ENCODE measurements at regions not wholly inside any gene's neighbourhood (a gene's known extent, or its start where the extent isn't known, plus 50 kb on each side); places are given as distances from the start of the nearest gene placed in this dataset.
A peak's percentile ranks its signal among the peaks of the same experiment; 100 is the strongest.

- intact Hi-C loops (cut with DNase I) = no loop called here
- TF ChIP-seq CTCF (IDR thresholded peaks at IDR 0.05) = no peak
- no peak for TF ChIP-seq POLR2A (IDR thresholded peaks at IDR 0.05)
- no peak for DNase-seq
- H3K27me3 ChIP-seq = peaks cover 0 to 33% (median 0%) of the 10 kb centered on the region in 4 donors
- H3K27ac ChIP-seq = no peak overlapping the region
- peaks cover 7 to 54% (median 8%) of the 10 kb centered on the region in 3 donors for H3K4me1 ChIP-seq
- H3K4me3 ChIP-seq = no peak overlapping the region
- peaks cover 0 to 9% (median 0%) of the 10 kb centered on the region in 3 donors for H3K9me3 ChIP-seq
- 38 to 66% methylated on average over 10 to 12 of the region's 12 CpGs for WGBS, 2 donors
- H3K36me3 ChIP-seq = no peaks in the 10 kb centered on the region
Observed at GRCh38 chr16:54425681-54426552, 139.3 kb upstream of the IRX3 start.

GRCh38 chr16:54425068-54425467 lies 138.5 kb upstream of the IRX3 start:
- TF ChIP-seq POLR2A (IDR thresholded peaks at IDR 0.05) = no peak
- TF ChIP-seq CTCF (IDR thresholded peaks at IDR 0.05) = no peak

GRCh38 chr16:54424043-54424451 lies 137.5 kb upstream of the IRX3 start:
- no peak overlapping the region for H3K27ac ChIP-seq
- TF ChIP-seq POLR2A (IDR thresholded peaks at IDR 0.05) (no peak), CTCF (IDR thresholded peaks at IDR 0.05) (no peak)
- no peak for DNase-seq
- WGBS, 2 donors = 55 to 62% methylated on average over 4 to 5 of the region's 5 CpGs
- H3K4me1 ChIP-seq = peaks cover 0 to 45% (median 8%) of the 10 kb centered on the region in 3 donors
- no peaks in the 10 kb centered on the region for H3K9me3 ChIP-seq
- no peak overlapping the region for H3K4me3 ChIP-seq
- no peaks in the 10 kb centered on the region for H3K36me3 ChIP-seq
- intact Hi-C loops (cut with DNase I) = no loop called here
- peaks cover 0 to 14% (median 0%) of the 10 kb centered on the region in 4 donors for H3K27me3 ChIP-seq

More at GRCh38 chr16:54425068-54425467, 138.5 kb upstream of the IRX3 start:
- DNase-seq = no peak
- no peak overlapping the region for H3K27ac ChIP-seq
- intact Hi-C loops (cut with DNase I) = no loop called here
- peaks cover 0 to 8% (median 0%) of the 10 kb centered on the region in 3 donors for H3K9me3 ChIP-seq
- WGBS, 2 donors = 67 to 83% methylated on average over 1 of the region's 1 CpG
- H3K36me3 ChIP-seq = no peaks in the 10 kb centered on the region
- peaks cover 0 to 45% (median 8%) of the 10 kb centered on the region in 3 donors for H3K4me1 ChIP-seq
- peaks cover 0 to 24% (median 0%) of the 10 kb centered on the region in 4 donors for H3K27me3 ChIP-seq
- H3K4me3 ChIP-seq = no peak overlapping the region

- peaks cover 0 to 6% (median 0%) of the 10 kb centered on the region in 4 donors for H3K27me3 ChIP-seq
- intact Hi-C loops (cut with DNase I) = no loop called here
- H3K36me3 ChIP-seq = no peaks in the 10 kb centered on the region
- peak overlapping the region in 1 of 4 donors; percentile 7 for H3K27ac ChIP-seq
- TF ChIP-seq POLR2A (IDR thresholded peaks at IDR 0.05) (no peak), CTCF (IDR thresholded peaks at IDR 0.05) (no peak)
- 28 to 46% methylated on average over 2 of the region's 2 CpGs for WGBS, 2 donors
- H3K4me1 ChIP-seq = peaks cover 0 to 45% (median 8%) of the 10 kb centered on the region in 3 donors
- no peaks in the 10 kb centered on the region for H3K9me3 ChIP-seq
- no peak for DNase-seq
- no peak overlapping the region for H3K4me3 ChIP-seq
Observed at GRCh38 chr16:54422569-54422978, 136.0 kb upstream of the IRX3 start.

- TF ChIP-seq CTCF (IDR thresholded peaks at IDR 0.05) (no peak), POLR2A (IDR thresholded peaks at IDR 0.05) (no peak)
- H3K36me3 ChIP-seq = no peaks in the 10 kb centered on the region
- peaks cover 0 to 45% (median 8%) of the 10 kb centered on the region in 3 donors for H3K4me1 ChIP-seq
- peaks cover 0 to 3% (median 0%) of the 10 kb centered on the region in 4 donors for H3K27me3 ChIP-seq
- intact Hi-C loops (cut with DNase I) = no loop called here
- peak overlapping the region in 1 of 4 donors; percentile 7 for H3K27ac ChIP-seq
- DNase-seq = no peak
- no peaks in the 10 kb centered on the region for H3K9me3 ChIP-seq
- no peak overlapping the region for H3K4me3 ChIP-seq
- 48% methylated on average over 2 of the region's 3 CpGs; no CpG with 5 or more reads in 1 of the 2 donors for WGBS, 2 donors
Observed at GRCh38 chr16:54422159-54422558, 135.6 kb upstream of the IRX3 start.
